Glomerular visceral epithelial cell (primary cell): ENCODE measurements at regions not wholly inside any gene's neighbourhood (a gene's known extent, or its start where the extent isn't known, plus 50 kb on each side); places are given as distances from the start of the nearest gene placed in this dataset.
"Not testable (repeated sequence)": the region's sequence is repeated elsewhere in the genome, so short reads cannot be mapped to it uniquely, and the experiment has no call there.

ENCODE experiments used
- DNase-seq: peaks from one replicate; pipeline ENCODE4 v3.0.0-alpha.2; 2016; ENCODE audit errors: extremely low spot score

DNA sequence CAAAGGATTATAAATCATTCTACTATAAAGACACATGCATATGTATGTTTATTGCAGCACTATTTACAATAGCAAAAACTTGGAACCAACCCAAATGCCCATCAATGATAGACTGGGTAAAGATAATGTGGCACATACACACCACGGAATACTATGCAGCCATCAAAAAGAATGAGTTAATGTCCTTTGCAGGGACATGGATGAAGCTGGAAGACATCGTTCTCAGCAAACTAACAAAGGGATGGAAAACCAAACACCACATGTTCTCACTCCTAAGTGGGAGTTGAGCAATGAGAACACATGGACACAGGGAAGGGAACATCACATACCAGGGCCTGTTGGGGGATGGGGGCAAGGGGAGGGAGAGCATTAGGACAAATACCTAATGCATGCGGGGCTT is 133.2 kb downstream of the ATXN3L start:
- DNase-seq = not testable (repeated sequence)

GRCh38 chrX:13180807-13181206 is 136.4 kb upstream of the FAM9C start:
- DNase-seq = peak; percentile 53

DNA sequence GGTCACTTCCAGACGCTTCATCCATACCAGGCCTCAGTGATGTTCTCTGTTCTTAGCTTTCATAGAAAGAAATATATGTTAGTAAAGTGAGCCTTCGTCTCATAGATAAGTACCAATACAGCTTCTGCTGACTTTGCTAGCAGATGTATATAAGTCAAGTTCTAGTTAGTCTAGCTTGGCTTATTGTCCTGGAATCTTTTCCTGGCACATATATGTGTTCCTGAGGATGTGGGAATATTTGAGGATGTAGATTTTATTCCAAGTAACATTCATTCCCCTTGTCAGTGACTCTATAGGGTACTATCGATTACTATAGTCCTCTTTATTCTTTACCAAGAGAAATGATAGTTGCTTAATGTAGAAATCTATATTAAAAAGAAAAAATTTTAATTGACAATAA is 135.2 kb upstream of the FAM9C start:
- DNase-seq = no peak

GRCh38 chrX:13179100-13179499 is 134.7 kb upstream of the FAM9C start:
- DNase-seq = no peak

DNA sequence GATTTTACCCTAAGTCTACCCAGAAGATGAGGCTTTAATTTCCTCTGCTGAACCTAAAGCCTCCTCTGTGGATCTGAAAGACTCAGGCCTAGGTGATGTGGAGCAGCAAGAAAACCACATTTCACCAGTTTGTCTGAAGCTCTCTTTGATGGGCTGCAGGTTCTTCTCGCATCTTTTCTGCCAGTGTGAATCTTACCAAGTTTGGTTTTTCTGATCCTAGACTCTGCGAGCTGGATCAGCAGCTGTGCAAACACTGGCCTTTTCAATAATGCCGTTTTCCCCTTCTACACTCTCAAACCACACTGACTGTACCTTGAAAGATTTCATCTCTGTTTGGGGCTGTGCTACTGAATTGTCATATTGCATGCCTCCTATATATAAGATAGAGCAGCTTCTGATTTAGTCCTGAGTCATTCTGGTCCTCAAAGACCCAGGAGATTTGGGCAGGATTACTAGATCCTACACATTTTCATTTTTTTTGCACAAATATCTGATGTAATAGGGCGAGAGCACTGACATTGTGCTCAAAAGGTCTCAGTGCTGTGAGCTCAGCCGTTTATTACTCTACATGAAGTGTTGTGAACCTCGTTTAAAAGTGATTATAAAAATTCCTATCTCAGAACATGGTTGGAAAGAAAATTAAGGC is 133.6 kb upstream of the FAM9C start:
- no peak for DNase-seq

DNA sequence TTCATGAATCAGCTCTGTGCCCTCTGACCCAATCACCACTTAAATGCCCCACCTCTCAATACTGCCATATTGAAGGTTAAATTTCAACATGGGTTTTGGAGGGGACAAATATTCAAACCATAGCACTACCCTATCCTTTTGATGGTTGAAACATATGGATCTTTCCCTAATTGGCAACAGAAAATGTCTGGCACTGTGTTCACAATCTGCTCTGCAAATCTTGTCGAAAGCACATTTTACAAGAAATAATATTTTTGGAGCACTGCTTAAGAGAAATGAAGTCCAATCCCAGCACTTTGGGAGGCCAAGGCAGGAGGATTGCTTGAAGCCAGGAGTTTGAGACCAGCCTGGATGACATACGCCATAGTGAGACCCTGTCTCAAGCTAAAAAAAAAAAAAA is 130.6 kb upstream of the FAM9C start:
- DNase-seq = no peak

GRCh38 chrX:13170966-13171558 is 126.6 kb upstream of the FAM9C start:
- no peak for DNase-seq

DNA sequence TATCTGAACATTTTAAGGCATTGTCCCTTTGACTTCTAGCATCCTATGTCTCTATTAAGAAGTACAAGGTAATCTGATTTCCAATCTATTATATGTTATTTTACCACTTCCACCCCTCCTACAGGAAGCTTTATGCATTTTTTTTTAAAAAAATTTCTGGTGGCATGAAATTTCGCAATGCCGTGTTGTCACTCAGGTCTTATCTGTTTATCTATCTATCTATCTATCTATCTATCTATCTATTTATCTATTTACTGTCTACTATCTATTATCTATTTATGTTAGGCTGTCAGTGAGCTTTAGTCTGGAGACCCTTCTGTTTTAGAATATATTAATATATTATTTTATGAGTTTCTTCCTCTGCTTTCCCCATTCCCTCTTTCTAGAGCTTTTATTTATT is 125.3 kb upstream of the FAM9C start:
- DNase-seq = no peak

- no peak for DNase-seq
These were observed 123.8 kb upstream of the FAM9C start for GRCh38 chrX:13168269-13168668.

- DNase-seq = no peak
These were observed 123.2 kb upstream of the FAM9C start for GRCh38 chrX:13167481-13168231.

DNA sequence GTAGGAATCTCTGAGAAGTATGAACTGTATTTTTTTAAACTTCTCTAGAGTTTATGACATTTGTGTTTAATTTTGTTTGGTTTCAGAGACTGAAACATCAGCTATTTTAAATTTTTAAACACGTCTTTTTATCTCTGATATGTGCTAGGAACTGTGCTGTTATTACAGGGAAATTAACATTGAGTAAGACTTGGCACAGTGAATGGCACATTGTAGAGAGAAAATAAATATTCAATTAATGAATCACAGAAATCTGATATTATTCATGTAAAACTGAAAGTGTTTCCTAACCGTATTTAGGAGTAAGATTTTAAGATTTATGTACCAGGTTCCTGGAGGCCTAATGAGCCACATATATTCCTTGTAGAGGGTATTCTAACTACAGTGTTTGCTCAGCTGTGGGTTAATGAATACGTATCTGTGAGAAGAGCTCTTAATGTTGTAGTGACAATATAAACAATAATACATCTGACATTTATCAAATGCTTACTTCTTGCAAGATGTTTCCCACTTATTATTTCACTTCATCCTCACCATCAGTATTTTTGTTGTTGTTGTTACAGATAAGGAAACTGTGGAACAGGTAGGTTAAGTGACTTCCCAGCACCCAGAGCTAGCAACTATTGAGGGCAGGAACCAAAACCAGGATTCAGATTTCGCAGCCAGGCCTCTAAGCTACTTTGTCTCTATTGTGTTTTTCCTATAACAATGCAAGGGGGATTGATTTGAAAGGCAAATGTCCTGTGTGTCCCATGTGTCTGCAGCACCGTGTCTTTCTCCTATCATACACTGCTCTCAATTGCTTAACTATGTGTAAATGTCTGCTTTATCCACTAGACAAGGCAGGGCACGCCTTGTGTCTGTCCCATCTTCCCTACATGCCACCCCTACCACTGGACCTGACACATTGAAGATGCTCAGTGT is 121.1 kb upstream of the FAM9C start:
- no peak for DNase-seq

DNA sequence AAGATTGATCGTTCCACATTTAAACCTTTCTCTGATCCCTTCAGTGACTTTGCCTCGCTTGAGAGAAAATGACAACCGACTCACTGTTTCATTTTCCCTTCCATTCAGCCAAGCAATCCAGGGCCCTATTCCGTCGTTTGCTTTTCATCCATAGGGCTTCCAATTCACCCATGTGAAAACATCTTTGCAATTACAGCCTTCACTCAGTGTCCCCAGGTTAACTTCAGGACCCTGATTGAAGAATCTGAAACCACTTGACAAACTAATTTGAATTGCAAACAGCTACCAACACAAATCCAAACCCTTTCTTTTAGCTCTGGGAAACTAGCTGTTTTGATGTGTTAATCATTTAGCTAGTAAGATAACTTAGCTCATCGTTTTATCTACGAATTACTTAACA is 120.2 kb upstream of the FAM9C start:
- DNase-seq = no peak

GRCh38 chrX:13162772-13163410 is 118.5 kb upstream of the FAM9C start:
- no peak for DNase-seq

- no peak for DNase-seq
These were observed 115.5 kb upstream of the FAM9C start for GRCh38 chrX:13159886-13160285.

GRCh38 chrX:13158911-13159310 is 114.5 kb upstream of the FAM9C start:
- DNase-seq = no peak

DNA sequence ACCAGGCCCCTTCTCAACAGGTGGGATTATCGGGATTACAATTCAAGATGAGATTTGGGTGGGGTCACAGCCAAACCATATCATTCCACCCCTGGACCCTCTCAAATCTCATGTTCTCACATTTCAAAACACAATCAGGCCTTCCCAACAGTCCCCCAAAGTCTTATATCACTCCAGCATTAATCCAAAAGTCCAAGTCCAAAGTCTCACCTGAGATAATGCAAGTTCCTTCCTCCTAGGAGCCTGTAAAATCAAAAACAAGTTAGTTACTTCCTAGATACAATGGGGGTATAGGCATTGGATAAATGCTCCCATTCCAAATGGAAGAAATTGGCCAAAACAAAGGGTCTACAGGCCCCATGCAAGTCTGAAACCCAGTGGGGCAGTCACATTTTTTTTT is 111.1 kb upstream of the FAM9C start:
- DNase-seq = not testable (repeated sequence)

DNA sequence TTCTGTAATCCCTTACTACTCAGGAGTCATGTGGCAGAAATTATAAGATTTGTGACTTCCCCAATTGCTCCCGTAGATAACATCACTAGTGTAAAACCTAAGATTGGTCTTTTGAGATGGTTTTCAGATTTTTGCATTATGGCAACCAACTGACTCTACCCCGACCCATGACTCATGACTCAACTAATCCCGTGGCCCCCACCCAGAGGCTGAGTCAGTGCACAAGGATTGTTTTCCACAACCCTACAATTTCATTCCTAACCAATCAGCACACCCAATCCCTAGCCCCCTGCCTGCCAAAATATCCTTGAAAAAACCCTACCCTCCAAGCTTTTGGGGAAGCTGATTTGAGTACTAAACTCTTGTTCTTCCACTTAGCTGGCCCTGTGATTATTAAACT is 109.4 kb upstream of the FAM9C start:
- DNase-seq = no peak

DNA sequence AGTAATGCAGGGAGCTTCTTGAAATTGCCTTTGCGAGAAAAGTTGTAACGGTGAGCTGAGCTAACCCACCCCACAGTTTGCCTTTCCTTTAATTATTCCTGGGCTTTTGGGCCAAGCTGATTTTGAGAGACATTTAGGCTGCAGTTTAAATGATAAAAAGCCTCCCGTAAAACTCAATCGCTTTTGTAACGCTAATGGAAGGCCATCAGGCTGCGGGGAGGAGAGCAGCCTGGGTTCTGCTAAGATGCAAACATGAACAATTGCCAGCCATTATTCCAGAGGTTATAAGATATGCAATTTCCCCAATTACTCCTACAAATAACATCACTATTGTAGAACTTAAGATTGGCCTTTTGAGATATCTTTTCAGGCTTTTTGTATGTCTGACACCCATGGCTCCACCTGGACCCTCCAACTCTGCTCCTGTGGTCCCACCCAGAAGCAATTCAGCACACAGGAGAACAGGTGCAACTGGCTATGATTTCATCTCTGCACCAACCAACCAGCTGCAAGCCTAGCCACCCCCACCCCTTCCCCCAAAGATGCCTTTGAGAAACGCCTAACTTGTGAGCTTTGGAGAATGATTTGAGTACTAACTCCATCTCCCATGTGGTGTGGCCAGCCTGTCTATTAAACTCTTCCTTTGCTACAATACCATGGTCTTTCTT is 108.2 kb upstream of the FAM9C start:
- no peak for DNase-seq

DNA sequence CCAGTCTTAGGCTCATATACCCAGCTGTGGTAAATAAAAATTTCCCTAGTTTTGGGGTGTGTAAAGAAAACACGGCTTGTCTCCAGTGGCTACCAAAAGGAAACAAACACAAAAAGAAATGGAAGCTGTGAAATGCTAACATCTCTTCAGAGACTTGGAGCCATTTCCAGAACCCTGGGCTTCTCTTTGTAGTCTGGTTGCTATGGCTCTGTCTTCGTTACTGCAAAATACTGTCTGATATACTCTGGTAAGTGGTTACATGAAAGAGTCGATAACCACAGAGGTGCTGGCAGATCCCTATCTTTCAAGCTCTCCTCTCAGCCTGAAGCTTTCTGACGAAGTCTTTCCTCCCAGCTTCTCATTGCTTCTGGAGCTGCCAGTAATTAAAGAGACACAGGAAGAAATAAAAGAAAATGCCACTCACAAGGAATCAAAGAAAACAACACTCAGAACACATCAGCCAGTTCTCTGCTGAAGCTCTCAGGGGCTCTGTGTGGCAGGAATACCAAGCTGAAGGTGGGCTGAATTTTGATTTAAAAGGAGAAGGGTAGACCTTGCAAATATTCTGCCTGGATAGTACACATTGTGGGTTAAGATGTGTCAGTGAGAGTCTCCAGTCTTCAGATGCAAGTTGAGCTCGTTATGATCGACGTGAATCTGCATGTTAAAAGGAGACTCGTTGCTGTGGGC is 107.6 kb upstream of the FAM9C start:
- no peak for DNase-seq

DNA sequence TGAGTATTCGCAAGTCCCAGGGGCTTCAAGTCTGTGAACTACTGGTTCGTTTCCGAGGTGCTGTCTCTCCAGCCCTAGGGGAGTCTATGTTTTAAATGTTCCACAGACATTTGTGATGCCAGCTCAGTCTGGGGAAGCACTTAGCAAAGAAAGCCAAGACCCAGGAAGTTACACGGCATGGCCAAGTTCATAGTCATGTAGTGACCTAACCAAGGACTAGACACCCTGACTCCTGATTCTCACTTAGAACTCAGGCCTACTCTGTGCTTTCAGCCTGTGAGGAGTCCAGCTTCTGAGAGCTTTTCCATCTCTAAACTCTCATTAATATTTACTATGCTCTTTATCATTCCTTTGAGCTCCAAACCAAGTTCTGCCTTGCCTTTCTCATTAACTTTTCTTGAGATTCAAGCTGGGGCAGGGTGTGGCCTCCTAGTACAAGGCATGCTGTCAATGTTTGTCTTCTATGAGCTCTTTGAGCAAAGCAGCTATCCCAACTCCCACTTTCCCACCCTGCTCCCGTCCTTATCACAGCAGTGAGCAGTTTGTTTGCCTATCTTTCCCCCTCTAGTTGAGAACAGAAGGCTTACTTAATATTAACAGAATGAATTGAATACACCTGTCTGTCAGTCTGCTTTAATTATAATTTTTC is 105.4 kb upstream of the FAM9C start:
- no peak for DNase-seq
